ENCODE measurements at regions not wholly inside any gene's neighbourhood (a gene's known extent, or its start where the extent isn't known, plus 50 kb on each side); places are given as distances from the start of the nearest gene placed in this dataset.

GRCh38 chr13:47159853-47160550 is 263.1 kb upstream of the HTR2A start:
- intact Hi-C loops (cut with DNase I) = no loop called here
- H3K36me3 ChIP-seq = no peaks in the 10 kb centered on the region
- H3K27ac ChIP-seq = no peak overlapping the region
- no peaks in the 10 kb centered on the region for H3K4me1 ChIP-seq
- H3K4me3 ChIP-seq = no peak overlapping the region
- DNase-seq = no peak
- no peaks in the 10 kb centered on the region for H3K9me3 ChIP-seq
- H3K27me3 ChIP-seq = no peaks in the 10 kb centered on the region
- no peak for TF ChIP-seq EP300 (IDR thresholded peaks at IDR 0.05)
- TF ChIP-seq POLR2AphosphoS5 (IDR thresholded peaks at IDR 0.05) = no peak
- TF ChIP-seq POLR2A (IDR thresholded peaks at IDR 0.05) = no peak
- no peak for TF ChIP-seq CTCF (IDR thresholded peaks at IDR 0.05)
- 85 to 93% methylated on average over 11 of the region's 11 CpGs for WGBS, 2 donors

- no peak overlapping the region for H3K27ac ChIP-seq
- no peaks in the 10 kb centered on the region for H3K9me3 ChIP-seq
- no peak overlapping the region for H3K4me3 ChIP-seq
- TF ChIP-seq POLR2A (IDR thresholded peaks at IDR 0.05) = no peak
- 76 to 79% methylated on average over 2 of the region's 2 CpGs for WGBS, 2 donors
- no peak for DNase-seq
- no peaks in the 10 kb centered on the region for H3K4me1 ChIP-seq
- H3K27me3 ChIP-seq = no peaks in the 10 kb centered on the region
- intact Hi-C loops (cut with DNase I) = no loop called here
- no peaks in the 10 kb centered on the region for H3K36me3 ChIP-seq
Observed at GRCh38 chr13:47158593-47158992, 261.7 kb upstream of the HTR2A start.

- intact Hi-C loops (cut with DNase I) = no loop called here
- Histone ChIP-seq H3K4me3 (no peak overlapping the region), H3K9me3 (no peaks in the 10 kb centered on the region), H3K27ac (no peak overlapping the region), H3K4me1 (no peaks in the 10 kb centered on the region), H3K36me3 (no peaks in the 10 kb centered on the region), H3K27me3 (no peaks in the 10 kb centered on the region)
- TF ChIP-seq EP300 (IDR thresholded peaks at IDR 0.05) = no peak
- 37 to 50% methylated on average over 3 of the region's 3 CpGs for WGBS, 2 donors
- no peak for DNase-seq
Observed at GRCh38 chr13:47148543-47148942, 251.7 kb upstream of the HTR2A start.

- no peaks in the 10 kb centered on the region for H3K36me3 ChIP-seq
- DNase-seq = no peak
- H3K4me1 ChIP-seq = no peaks in the 10 kb centered on the region
- WGBS, 2 donors = 75 to 82% methylated on average over 2 of the region's 2 CpGs
- intact Hi-C loops (cut with DNase I) = no loop called here
- TF ChIP-seq CTCF (IDR thresholded peaks at IDR 0.05) (no peak), EP300 (IDR thresholded peaks at IDR 0.05) (no peak)
- no peak overlapping the region for H3K4me3 ChIP-seq
- H3K27ac ChIP-seq = no peak overlapping the region
- no peaks in the 10 kb centered on the region for H3K27me3 ChIP-seq
- H3K9me3 ChIP-seq = no peaks in the 10 kb centered on the region
Observed at GRCh38 chr13:47147812-47148119, 250.9 kb upstream of the HTR2A start.

DNA sequence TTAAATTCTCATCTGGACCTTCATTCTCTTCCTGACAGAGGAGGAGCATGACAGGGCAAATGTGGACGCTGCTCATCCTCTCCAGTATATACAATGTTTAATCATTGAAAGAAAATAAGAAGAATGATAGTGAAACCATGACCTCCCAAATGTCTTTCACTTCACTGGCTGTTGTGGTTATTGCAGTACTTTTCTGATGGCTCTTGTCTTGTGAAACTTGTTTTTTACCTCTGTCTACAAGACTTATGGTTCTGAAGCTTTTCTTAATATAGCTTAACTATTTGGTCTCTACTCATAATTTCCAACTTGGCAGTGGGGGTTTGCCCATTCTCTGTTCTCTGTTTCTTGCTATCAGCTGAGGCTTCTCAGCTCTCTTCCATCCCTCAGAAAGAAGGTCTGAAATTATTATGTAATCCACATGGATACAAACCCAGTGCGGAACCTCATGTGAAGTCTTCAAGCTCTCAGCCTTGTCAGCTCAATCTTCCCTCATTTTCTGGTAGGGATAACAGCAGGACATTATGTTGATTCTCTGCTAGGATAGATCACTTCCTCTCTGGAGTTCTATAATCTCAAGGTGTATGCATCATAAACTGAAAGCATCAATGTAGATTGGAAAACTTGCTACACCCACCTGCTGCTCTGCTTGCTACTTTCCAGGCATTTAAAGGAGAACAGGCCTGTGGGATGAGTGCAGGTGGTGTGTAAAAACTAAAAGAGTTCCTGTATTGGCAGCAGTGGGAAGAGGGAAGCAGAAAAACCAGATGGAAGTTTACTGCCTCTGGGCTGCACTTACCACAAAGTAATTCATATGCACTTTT is 250.3 kb upstream of the HTR2A start:
- H3K9me3 ChIP-seq = no peaks in the 10 kb centered on the region
- H3K27ac ChIP-seq = no peak overlapping the region
- H3K4me3 ChIP-seq = no peak overlapping the region
- no peaks in the 10 kb centered on the region for H3K36me3 ChIP-seq
- intact Hi-C loops (cut with DNase I) = no loop called here
- no peak for DNase-seq
- H3K4me1 ChIP-seq = peaks cover 0 to 4% (median 0%) of the 10 kb centered on the region in 4 donors
- WGBS, 2 donors = 67 to 77% methylated on average over 2 of the region's 2 CpGs
- TF ChIP-seq EP300 (IDR thresholded peaks at IDR 0.05) = no peak
- TF ChIP-seq POLR2A (IDR thresholded peaks at IDR 0.05) = no peak
- TF ChIP-seq POLR2AphosphoS5 (IDR thresholded peaks at IDR 0.05) = no peak
- TF ChIP-seq CTCF (IDR thresholded peaks at IDR 0.05) = no peak
- no peaks in the 10 kb centered on the region for H3K27me3 ChIP-seq

GRCh38 chr13:47146136-47146535 is 249.3 kb upstream of the HTR2A start:
- Histone ChIP-seq H3K36me3 (no peaks in the 10 kb centered on the region), H3K4me3 (no peak overlapping the region), H3K27ac (no peak overlapping the region), H3K9me3 (no peaks in the 10 kb centered on the region), H3K27me3 (no peaks in the 10 kb centered on the region), H3K4me1 (peaks cover 0 to 12% (median 0%) of the 10 kb centered on the region in 4 donors)
- intact Hi-C loops (cut with DNase I) = no loop called here
- TF ChIP-seq POLR2A (IDR thresholded peaks at IDR 0.05) (no peak), POLR2AphosphoS5 (IDR thresholded peaks at IDR 0.05) (no peak), EP300 (IDR thresholded peaks at IDR 0.05) (no peak), CTCF (IDR thresholded peaks at IDR 0.05) (no peak)
- no peak for DNase-seq

Data from sigmoid colon (tissue), 6 donors.